Ammon's horn (tissue), 1 donor: ENCODE measurements at regions not wholly inside any gene's neighbourhood (a gene's known extent, or its start where the extent isn't known, plus 50 kb on each side); places are given as distances from the start of the nearest gene placed in this dataset.
"Not testable (repeated sequence)": the region's sequence is repeated elsewhere in the genome, so short reads cannot be mapped to it uniquely, and the experiment has no call there.

Experiments
- DNase-seq: peaks from one replicate; pipeline ENCODE4 v3.0.0-alpha.2; 2016; ENCODE audit warnings: low spot score

DNA sequence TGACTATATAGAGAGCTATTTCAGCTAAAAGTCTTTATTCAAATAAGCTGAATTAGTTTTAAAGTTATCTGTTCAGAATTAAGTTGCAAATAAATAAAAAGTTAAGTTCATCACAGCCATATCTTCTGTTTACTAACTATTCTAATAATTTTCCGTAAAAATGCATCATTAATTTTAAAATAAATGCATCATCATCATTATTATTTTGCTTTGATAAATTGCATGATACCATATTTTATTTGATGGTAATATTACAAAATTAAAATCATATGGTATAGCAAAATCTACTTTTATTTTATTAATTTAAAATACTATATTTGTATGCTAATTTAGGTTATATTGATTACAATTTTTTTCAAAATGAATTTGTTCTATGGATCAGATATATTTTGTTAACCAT, 357.3 kb upstream of the NDST4 start:
- DNase-seq, result no peak

DNA sequence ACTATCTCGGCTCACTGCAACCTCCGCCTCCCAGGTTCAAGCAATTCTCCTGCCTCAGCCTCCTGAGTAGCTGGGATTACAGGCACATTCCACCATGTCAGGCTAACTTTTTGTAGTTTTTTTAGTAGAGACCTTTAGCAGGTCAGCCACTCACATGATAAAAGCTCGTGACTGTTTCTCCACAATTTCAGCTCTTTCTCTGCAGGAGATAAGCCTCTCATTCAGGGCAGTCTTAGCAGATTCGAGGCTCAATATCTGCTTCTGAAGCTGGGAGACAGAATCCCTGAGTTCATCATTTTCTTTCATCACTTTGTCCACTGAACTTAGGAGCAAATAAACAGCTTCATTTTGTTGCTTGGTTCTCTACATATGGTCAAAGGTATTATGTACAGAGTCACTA, 345.9 kb upstream of the NDST4 start:
- not testable (repeated sequence) for DNase-seq

DNA sequence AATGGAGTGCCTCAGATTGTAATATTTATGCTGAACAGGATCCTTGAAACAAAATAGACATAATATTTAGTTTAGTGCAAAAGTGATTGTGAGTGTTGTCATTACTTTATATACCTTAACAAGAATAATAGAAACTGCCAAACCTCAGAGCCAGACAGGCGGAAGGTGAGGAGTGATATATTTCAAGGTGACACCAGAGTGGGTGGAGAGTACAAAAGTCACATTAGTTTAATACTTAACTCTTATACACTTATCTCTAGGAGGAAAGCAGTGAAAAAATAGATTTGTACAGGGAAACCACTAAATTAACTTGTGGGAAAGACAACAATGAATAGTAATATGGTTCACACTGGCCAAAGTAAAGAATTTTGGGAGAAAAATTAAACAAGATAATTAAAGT, 342.8 kb upstream of the NDST4 start:
- DNase-seq, result no peak

DNA sequence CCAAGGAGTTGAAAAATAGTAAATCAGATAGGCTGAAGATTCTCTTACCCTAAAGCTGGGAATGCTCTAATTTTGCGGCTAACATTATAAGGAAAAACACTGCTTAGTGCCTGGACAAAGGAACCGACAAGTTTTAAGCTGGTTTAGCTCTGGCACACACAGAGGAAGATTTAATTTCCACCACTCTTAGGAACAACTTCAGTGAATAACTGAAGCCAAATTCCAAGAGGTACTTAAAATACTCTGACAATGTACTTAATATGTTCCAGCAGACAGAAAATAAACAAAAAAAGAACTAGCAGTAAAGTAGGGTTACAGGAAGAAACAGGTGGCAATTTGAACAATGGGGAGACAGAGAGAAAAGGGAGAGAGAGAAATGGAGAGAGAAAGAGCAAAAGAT, 340.8 kb upstream of the NDST4 start:
- DNase-seq, result no peak

DNA sequence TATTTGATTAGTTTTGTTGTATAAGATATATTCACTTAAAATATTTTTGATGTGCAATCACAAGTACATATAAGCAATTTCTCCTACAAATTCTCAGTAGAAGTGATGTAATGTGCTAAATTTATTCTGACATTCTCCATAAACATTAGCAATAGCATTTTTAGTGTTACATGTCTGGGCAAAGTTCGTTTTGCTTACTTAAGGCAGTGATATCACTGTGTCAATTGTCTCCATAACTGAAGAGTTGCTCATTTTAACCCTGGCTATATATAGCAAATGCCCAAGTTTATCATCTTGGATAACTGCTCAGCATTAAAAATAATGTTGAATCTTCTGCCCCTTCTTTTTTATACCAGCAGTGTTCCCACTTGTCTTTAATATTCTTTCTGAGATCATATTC, 340.0 kb upstream of the NDST4 start:
- DNase-seq, result no peak

DNA sequence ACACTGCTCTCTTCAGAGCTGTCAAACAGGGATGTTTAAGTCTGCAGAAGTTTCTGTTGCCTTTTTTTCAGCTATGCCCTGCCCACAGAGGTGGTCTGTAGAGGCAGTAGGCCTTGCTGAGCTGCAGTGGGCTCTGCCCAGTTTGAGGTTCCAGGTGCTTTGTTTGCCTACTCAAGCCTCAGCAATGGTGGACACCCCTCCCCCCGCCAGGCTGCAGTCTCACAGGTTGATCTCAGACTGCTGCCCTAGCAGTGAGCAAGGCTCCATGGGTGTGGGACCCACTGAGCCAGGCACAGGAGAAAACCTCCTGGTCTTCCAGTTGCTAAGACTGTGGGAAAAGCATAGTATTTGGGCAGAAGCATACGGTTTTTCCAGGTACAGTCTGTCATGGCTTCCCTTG, 338.8 kb upstream of the NDST4 start:
- DNase-seq, result not testable (repeated sequence)

DNA sequence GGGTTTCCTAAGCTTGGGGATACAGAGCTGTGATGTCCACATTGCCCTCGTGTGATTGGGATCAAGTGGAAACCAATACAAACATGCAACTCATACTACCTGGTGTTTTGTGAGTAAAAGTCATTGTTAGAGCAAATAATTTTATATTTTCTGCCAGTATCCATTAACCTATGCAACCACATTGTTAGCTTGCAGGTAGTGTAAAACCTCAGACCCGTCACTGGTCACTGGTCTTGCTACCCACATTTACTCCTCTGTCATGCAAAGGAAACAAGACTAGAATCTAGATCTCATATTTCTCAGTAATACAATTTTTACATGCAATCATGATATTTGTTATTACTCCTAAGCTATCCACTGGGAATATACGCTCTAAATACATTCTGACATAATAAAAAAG, 324.3 kb upstream of the NDST4 start:
- no peak for DNase-seq

DNA sequence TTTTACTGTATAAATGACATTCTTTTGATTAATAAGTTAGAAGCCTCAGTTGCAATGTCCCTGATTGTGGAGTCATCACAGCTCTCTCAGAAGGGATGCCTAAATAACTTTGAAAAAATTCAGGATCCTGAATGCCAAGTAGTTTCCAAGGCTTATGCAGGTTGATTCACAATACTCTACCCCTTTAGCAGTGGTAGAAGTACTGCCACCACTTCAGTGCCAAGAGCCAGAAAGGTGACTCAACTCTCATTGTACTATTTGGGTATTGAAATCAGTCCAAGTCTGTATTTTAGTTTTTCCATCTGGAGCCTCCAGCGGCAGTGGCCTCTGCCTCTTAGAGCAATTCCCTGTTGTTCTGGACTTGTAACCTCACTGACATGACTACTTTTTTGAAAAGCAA, 320.1 kb upstream of the NDST4 start:
- DNase-seq, result no peak

DNA sequence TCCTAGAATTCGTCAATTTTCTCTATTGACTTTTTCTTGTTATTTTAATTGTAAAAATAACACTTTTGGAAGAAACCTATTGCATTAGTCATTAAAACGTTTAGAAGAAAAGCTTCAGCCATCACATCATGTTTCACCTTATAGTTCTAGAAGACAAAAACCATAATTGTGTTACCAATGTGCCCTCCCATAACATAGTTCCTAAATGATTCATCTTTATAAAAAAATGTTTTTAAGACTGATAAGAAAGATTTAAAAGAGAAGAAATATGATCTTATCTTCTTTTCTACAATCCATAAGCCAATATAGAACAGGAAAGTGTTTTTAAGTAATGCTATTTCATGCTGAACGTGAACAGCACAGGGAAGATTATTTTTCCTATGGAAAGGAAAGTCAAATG, 316.6 kb upstream of the NDST4 start:
- DNase-seq, result no peak

DNA sequence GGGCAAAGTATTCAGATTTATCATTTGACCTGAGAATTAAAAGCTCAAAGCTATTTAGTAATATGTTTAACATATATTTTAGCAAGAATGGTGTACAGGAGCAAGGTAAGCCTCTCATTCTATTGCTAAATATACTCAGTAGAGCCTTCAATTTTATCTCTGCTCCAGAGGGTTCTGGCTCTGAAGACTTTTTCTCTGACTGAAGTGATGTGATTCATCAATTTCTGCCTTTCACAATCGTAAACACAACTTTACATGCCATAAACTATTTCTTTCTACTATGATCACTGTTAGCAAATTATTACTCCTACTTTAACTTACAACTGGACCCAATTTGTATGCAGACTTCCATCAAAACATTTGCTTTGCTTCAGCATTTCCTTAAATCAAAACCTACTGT, 315.0 kb upstream of the NDST4 start:
- DNase-seq, result no peak

DNA sequence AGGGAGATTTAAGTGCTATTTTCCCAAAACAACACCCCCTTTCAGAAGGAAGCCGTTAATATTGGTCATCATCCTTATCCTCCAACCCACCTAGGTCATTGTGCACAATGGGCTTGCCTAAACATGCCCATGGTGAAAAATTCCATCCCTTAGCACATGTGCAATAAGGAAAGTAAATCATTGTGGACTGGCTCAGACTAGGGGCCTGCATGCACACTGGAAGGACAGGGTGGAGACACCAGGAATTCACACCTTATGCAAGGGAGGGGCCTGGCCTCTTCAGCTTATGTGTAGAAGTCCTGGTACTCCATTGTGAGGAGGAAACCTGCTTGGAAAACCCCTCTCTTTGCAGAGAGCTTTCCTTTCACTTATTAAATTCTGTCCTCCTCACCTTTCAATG, 311.4 kb upstream of the NDST4 start:
- no peak for DNase-seq

DNA sequence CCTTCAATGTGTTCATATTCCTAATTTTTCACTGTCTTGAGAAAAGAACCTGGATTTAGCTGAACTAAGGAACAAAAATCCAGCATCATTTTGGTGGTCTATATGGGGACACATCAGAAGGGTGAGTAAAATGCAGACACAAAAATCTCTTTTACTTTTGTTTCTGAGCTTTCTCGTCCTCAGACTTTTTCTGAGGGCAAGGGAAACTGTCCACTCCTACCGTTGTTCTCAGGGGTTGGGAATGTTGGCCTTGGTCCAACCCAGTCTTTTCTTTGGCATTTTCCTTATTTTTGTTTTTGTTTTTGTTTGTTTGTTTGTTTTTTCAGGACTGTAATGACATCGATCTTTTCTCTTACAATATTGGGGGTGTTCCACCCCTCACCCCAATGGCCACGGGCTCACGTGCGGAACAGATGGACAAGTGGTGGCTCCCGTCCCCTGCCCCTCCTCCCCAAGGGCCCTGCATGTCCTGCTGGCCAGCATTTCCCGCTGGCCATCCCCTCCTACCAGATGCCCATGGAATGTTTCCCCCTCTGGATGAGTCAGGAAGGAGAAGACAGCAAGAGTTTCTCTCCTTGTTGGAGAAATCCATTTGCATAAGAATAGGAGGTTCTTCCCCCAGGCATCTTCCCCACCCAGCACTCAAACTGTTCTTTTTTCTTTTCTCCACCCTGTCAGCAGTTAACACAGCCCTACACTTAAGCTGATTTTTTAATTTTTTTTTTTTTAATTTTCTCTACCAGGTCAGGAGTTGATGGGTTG, 305.4 kb upstream of the NDST4 start:
- DNase-seq, result no peak

DNA sequence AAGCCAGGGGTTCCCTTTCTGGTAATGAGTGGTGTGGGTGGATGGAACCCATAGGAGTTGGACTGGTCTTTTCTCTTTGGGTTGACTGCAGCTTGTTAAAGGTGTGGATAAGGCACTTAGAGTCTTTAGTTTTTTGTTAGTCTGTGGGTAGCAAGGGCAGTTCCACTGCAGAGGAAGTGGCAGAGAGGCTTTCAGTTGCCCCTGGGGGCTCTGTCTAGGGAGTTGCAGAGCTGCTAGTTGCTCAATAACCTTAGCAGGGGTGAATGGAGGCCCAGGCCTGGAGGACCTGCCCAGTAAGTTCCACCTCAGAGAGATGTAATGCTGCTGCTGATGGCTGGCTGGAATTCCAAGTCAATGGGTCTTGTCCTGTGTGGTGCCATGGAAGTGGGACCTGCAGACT, 282.6 kb upstream of the NDST4 start:
- no peak for DNase-seq

DNA sequence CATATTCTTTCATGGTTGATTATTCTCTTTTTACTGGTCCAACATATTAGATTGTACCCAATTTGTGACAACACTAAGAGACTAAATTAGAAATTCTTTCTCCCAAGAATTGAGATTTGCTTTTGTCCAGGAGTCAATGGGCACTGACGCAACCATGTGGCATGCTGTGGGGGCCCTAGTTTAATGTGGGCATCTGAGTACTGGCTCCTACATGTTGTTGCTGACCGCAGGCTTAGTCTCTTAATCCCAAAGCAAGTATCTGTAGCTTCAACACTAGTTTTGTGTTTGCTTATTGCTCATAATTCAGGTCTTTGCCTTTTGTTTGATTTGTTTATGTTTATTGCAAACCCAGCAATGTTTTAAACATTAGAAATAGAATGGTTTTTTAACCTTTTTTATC, 263.4 kb upstream of the NDST4 start:
- DNase-seq, result no peak

DNA sequence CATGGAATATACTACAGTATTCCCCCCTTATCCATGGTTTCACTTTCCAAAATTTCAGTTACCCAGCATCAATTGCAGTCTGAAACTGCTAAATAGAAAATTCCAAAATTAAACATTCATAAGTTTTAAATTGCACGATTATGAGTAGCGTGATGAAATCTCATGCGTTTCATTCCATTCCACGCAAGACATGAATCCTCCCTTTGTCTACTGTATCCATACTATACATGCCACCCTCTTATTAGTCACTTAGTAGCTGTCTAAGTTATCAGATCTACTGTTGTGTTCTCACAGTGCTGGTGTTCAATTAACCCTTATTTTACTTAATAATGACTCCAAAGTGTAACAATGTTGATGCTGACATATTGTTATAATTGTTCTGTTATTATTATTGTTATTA, 261.2 kb upstream of the NDST4 start:
- DNase-seq, result no peak

DNA sequence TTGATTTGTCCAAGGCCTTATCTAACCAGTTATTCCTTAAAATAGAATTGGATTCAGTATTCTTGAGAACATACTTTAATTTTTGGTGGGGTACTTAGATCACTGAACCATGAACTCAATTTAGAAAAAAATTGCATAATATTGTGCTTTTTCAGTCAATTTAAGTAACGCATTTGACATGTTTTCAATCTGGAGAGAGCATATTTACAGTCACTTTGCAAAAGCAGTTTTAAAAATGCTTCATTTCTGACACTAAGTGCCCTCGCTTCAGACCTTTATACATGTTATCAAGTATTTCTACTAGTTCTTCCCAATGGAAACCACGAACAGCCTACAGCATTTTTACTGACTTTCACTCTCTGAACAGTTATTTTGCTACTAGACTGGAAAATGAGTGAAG, 257.1 kb upstream of the NDST4 start:
- no peak for DNase-seq

DNA sequence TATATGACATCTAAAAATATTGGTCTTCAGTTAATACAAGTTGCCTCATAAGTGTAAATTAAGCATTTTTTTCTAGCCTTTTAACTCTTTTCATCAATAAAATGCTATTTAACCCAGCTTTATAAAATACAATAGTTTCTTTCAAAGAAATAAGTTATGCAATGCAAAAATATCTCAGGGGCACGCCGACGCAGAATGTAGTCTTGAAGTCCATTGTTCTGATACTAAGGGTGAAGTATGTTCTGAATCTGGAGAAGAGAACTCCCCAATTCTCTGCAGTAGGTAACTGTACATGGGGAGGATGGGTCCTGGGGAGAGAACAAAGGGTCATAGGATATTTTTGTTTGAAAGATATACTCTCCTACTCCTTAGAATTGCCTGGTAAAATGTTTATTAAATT, 256.6 kb upstream of the NDST4 start:
- no peak for DNase-seq

DNA sequence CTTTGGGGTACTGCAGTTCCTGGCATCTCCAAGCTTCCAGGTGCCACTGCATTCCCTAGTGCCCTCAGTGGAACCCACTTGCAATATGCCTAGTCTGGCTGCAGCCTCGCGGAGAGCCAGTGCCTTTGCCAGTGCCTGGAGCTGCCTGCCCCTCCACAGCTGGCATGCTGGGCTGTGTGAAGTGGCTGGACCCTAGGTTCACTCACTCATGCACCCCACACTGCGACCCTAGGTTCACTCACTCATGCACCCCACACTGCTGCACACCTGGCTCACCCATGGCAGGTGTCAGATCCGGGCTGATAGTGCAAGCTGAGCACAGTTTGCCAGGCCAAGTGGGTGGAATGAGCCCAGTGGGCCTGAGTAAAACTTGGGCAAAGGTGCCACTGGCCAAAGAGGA, 253.0 kb upstream of the NDST4 start:
- DNase-seq, result no peak

DNA sequence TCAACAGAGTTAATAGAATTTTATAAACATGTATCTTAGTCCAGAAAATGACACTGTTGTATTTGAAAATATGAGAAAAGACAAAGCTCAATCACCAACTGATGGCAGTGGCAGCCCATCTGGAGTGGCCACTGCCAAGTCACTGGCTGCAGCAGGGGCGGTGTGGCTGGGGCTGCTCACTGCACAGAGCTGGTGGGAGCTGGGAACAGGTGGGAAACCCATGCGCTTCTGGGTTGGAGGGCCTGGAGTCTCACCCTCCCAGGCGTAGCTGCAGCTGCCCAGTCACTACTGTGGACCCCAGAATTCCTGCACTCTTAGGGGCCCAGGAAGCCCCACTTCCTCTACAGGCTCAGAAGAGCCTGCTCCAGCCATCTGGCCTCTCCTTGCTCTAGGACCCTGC, 251.8 kb upstream of the NDST4 start:
- no peak for DNase-seq

DNA sequence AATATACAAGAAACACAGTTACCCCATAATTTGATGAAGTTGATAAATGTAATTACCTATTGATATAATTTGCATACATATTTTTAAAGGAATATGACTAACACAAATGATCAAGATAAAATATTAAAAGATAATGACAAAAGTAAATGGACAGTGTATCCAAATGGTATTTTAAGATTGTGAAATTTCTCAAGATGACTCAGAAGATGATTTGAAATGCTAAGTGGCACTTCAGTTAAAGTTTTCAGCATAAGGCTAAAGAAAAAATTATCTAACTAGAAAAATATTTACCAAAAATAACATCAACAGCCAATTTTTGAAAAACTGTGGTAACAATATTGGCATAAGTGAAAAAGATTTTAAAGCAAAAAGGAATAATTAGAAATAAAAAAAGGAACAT, 248.4 kb upstream of the NDST4 start:
- no peak for DNase-seq

DNA sequence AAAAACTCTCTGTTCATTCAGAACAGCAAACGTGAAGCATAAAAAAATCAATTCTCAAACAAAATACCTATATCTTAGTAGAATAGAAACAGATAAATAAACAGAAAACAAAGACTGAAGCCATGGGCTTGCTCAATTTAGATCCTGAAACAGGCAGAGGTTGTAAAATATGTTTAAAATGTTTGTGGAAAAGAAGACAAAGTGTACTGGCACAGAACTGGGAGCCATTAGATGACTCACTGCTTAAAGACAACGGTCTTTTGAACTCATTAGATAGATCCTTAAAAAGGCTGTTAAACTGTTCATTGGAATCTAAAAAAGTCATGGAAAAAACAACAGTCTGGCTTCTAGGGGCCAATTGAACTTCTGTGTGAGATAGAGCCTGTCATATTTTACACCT, 247.0 kb upstream of the NDST4 start:
- no peak for DNase-seq

DNA sequence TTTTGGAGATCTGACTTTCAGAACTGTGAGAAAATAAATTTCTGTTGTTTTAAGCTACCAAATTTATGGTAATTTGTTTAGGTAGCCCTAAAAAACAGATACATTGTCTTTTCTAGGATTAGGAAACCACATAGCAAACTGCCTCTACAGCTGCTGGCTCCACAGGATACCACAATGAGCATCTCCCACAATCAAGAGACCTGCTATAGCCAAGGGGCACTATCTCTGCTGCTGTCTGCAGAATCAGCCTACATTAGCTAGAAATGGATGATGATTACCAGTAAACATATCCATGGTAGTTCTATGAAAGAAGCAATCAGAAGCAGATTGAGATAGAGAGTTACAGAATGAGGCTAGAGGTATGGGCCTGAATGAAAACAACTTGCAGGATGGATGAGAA, 244.4 kb upstream of the NDST4 start:
- DNase-seq, result no peak

DNA sequence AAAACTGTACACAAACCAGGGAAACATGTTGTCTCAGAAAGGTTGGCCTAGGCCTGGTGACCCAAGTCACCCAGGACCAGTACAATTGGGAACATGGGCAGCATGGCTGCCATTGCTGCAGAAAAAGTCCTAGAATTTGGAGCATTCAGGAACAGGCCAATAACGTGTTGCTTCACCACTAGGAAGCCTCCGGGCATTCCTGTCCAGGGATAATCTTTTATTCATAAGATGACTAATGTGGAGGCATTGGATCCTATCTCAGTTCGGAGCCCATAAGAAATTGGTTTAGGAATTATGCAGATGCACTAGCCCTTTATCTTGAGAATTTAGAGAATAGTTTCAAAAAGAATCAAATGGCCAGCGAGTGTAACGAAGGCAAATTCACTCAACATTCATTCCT, 242.8 kb upstream of the NDST4 start:
- no peak for DNase-seq

DNA sequence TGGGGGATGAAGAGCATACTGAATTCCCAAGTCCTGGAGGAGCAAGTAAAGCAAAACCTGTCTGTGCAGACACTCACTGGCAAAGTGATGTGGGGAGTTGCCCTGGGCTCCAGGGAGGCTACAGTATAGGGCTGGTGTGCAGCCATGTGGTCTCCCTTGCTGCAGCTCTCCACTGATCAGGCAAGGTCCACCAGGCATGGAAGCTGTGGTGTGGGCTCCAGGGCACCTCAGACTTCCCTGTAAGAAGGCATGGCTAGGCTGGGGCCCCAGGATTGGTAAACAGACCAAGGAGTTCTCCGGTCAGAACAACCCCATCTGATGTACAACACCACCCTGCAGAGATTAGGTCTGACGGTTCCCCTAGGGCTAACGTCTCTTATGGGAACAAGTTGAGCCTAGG, 241.9 kb upstream of the NDST4 start:
- no peak for DNase-seq

DNA sequence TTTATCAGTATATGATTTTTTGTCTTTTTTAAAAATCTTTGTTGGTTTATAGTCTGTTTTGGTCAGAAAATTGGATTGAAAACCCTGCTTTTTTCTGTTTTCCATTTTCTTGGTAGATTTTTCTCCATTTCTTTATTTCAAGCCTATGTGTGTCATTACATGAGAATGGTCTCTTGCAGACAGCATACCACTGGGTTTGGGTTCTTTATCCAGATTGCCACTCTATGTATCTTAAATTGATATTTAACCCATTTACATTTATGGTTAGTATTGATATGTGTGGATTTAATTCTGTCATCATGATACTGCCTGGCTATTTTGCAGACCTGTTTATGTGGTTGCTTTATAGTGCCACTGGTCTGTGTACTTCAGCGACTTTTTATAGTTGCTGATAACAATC, 239.9 kb upstream of the NDST4 start:
- DNase-seq, result no peak
